ENCODE measurements at regions not wholly inside any gene's neighbourhood (a gene's known extent, or its start where the extent isn't known, plus 50 kb on each side); places are given as distances from the start of the nearest gene placed in this dataset.

DNA sequence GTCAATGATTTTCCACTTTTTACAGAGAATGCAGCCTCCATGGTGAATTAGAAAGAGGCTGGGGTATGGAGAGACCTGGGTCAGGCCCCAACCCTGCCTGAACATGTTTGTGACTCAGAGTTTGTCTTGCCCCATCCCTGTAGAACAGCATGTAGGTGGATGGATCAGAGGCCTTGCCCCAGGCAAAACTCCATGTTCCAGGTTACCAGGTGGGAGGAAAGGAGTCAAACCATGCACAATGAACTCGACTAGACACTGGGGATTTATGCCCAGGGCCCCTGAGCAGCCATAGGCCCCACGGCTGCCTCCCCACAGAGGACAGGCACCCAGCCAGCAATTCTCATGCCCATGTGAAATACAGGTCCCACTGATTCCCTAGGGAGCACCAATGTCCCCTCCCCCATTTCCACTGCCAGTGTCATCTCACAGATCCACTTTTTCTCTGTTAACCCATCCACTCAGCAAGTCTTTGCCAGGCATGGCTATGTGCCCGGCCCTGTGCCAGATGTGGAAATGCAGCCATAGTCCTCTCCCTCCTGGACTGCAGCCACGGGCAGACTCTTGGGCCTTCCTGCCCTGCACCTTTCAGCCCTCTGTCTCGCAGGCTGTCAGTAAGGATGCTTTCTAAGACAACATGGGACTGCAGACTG is 737.8 kb upstream of the HS6ST1 start:
- TF ChIP-seq, protein P1, sequence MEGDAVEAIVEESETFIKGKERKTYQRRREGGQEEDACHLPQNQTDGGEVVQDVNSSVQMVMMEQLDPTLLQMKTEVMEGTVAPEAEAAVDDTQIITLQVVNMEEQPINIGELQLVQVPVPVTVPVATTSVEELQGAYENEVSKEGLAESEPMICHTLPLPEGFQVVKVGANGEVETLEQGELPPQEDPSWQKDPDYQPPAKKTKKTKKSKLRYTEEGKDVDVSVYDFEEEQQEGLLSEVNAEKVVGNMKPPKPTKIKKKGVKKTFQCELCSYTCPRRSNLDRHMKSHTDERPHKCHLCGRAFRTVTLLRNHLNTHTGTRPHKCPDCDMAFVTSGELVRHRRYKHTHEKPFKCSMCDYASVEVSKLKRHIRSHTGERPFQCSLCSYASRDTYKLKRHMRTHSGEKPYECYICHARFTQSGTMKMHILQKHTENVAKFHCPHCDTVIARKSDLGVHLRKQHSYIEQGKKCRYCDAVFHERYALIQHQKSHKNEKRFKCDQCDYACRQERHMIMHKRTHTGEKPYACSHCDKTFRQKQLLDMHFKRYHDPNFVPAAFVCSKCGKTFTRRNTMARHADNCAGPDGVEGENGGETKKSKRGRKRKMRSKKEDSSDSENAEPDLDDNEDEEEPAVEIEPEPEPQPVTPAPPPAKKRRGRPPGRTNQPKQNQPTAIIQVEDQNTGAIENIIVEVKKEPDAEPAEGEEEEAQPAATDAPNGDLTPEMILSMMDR (IDR thresholded peaks at IDR 0.05): no peak
- TF ChIP-seq EZH2 (IDR thresholded peaks at IDR 0.05): no peak
- no peak for TF ChIP-seq EZH2phosphoT487 (IDR thresholded peaks at IDR 0.05)

Measured in neural progenitor cell (in vitro differentiated cells).